Thyroid gland (tissue), 4 donors: ENCODE measurements at regions not wholly inside any gene's neighbourhood (a gene's known extent, or its start where the extent isn't known, plus 50 kb on each side); places are given as distances from the start of the nearest gene placed in this dataset.

Source experiments
- POLR2A ChIP-seq, 2 donors: fragments of 450-650 bp; IDR thresholded peaks; one replicate each; pipeline ENCODE4 v1.6.1; 2017; ENCODE audit warnings: antibody characterized with exemption in 2 of 2, mild to moderate bottlenecking in 2 of 2, moderate library complexity in 1 of 2
- TF ChIP-seq, protein P1 (sequence below), 6 experiments: fragments of 200-600 bp in 3 of 6; fragments of 450-650 bp in 3 of 6; sonication (generic) in 3 of 6; IDR thresholded peaks; one replicate each; pipeline ENCODE4 v1.5.1; 2016 to 2019; ENCODE audit warnings: antibody characterized with exemption in 6 of 6, mild to moderate bottlenecking in 2 of 6, inconsistent platforms in 1 of 6, moderate library complexity in 1 of 6

DNA sequence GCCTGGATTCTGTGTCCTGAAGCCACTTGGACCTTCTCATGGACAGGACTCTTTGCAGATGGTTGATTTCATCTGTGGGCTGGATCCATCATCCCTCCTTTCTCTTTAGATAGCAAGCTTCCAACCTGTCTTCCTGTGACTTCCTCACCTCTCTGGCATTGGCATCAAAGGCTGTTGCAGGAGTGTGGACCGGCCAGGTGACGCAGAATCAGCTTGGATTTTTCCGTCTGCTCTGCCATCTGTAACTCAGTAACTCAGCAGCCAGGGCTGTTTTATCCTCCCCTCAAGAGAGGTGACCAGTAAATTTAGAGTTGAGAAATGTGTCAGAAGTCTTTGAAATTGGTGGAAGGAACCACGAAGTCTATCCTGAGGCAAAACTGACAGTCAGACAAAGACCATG, 701.7 kb upstream of the TMEM132C start:
- TF ChIP-seq, protein P1, sequence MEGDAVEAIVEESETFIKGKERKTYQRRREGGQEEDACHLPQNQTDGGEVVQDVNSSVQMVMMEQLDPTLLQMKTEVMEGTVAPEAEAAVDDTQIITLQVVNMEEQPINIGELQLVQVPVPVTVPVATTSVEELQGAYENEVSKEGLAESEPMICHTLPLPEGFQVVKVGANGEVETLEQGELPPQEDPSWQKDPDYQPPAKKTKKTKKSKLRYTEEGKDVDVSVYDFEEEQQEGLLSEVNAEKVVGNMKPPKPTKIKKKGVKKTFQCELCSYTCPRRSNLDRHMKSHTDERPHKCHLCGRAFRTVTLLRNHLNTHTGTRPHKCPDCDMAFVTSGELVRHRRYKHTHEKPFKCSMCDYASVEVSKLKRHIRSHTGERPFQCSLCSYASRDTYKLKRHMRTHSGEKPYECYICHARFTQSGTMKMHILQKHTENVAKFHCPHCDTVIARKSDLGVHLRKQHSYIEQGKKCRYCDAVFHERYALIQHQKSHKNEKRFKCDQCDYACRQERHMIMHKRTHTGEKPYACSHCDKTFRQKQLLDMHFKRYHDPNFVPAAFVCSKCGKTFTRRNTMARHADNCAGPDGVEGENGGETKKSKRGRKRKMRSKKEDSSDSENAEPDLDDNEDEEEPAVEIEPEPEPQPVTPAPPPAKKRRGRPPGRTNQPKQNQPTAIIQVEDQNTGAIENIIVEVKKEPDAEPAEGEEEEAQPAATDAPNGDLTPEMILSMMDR (IDR thresholded peaks at IDR 0.05): no peak
- no peak for TF ChIP-seq POLR2A (IDR thresholded peaks at IDR 0.05)
